NCI-H526 treated with DMSO at 0.1 percent for 48 hours (cell line): ENCODE measurements at regions not wholly inside any gene's neighbourhood (a gene's known extent, or its start where the extent isn't known, plus 50 kb on each side); places are given as distances from the start of the nearest gene placed in this dataset.
"Not testable (repeated sequence)": the region's sequence is repeated elsewhere in the genome, so short reads cannot be mapped to it uniquely, and the experiment has no call there.

Source experiments
- DNase-seq: peaks from one replicate; lab custom pipeline; 2025; lab: John Stamatoyannopoulos, UW

DNA sequence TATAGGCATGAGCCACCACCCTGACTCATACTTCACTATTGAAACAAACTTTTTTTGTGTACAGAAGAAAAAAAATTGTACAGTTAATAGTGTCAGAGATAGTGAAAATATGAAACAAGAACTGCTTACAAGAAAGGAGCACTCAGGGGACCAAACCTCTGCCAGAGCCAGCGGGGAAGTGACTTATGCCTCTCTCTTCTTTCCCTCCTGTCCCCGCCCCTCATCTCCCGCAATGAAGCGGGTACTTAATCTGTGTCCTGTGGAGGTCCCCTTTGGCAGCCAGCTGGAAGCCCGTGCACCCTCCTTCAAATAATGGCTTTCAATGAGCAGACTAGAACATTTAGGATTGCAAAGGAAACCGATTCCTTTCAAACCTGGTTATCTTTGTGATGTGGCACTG is 51.5 kb downstream of the PPIAL4A start:
- not testable (repeated sequence) for DNase-seq

DNA sequence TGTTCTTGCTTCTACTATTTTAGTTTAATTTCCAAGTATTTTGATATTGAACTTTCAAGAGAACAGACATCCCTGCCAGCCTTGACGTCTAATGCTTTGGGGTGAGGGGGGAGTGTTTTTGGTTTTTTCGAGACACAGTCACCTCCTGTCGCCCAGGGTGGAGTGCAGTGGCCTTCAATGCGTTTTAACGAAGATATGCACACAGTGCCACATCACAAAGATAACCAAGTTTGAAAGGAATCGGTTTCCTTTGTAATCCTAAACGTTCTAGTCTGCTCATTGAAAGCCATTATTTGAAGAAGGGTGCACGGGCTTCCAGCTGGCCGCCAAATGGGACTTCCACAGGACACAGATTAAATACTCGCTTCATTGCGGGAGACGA is 52.3 kb downstream of the PPIAL4A start:
- not testable (repeated sequence) for DNase-seq

DNA sequence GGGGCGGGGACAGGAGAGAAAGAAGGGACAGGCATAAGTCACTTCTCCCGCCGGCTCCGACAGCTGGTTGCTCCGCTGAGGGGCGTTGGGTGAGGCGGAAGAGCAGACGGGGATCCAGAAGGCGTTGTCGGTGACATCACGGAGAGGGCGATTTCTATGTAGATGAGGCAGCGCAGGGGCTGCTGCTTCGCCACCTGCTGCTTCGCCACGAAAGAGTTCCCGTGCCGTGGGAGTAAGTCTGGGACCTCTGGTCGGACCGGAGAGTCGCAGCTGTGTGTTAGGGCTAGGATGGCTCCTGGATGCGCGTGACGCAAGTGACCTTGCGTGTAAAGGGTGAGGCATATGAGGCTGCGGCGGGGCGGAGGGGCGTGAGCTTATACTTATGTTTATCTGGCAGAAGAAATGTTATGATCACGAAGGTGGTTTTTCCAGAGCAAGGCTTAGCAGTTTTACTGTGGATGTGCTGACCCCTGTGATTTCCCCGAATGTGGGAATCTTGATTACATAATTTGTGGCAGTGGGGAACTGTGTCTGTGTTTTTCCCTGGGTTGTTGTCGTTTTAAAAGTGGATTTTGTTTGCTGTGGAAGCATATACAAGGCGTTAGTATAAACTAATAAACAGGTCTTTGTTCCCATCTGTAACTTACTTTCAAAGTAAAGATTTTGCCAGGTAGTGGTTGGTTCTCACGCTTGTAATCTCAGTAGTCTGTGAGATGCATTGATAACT is 52.8 kb downstream of the PPIAL4A start:
- DNase-seq = peak; percentile 85

DNA sequence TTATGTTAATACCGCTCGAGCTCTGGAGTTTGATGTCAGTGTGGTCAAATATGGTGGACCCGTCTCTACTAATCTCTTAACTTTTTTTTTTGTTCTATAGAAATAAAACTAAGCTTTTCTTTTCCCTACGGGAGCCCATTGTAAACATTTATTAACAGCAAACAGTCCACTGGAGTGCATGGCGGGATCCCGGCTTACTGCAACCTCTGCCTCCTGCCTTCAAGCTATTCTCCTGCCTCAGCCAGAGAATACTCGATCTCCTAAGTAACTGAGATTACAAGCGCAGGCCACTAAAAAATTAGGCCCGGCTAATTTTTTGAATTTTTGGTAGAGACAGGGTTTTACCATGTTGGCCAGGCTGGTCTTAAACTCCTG is 53.4 kb downstream of the PPIAL4A start:
- not testable (repeated sequence) for DNase-seq

DNA sequence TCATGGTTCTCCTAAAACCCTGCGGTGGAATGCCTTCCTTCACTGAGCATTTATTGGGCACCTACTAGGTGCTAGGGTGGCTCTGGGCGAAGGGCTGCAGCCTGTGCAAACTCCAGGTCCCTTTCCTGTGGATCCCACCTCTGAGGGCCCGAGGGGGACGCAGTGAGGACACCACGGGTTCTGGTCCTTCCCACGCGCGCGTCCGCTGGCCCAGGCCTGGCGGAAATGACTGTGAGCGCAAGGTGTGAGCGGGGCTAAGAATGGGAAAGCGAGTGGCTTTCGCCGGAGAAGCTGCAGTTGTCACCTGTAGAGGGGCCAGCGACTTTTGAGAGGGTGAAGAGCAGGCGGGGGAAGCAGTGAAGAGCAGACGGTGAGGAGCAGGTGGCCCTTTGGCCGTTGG is 55.1 kb downstream of the PPIAL4A start:
- not testable (repeated sequence) for DNase-seq

DNA sequence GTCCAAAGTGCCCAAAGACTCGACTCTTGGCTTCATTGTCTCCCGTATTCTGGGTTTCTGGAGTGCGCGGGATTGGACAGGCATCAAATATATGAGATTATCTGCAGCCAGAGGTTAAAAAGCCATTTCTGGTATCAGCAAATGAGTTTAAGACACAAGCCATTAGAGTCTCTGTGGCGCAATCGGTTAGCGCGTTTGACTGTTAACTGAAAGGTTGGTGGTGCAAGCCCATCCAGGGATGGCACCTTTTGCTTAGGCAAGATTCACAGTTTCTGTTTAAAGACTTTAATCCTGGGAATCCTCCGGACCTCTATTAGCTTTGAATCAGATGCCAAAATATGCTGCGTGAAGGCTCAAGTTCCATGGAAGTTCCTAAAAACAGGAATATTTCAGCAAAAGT is 55.6 kb downstream of the PPIAL4A start:
- DNase-seq = not testable (repeated sequence)

DNA sequence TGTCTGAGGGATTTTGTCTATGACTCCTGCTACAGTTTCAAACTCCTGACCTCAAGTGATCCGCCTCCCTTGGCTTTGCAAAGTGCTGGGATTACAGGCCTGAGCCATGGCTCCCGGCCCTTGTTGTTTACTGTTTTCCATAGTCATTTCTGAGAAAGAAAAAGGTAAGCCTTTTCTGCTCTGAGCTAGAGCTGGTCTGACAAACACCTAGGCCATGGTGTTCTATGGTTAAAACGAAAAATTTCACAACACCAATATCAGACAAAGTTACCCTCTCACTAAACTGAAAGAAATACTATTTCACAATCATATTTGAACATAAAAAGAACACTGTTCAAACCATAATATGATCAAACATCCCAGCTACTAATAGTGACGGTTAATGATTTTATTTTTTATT is 57.5 kb downstream of the PPIAL4A start:
- not testable (repeated sequence) for DNase-seq

DNA sequence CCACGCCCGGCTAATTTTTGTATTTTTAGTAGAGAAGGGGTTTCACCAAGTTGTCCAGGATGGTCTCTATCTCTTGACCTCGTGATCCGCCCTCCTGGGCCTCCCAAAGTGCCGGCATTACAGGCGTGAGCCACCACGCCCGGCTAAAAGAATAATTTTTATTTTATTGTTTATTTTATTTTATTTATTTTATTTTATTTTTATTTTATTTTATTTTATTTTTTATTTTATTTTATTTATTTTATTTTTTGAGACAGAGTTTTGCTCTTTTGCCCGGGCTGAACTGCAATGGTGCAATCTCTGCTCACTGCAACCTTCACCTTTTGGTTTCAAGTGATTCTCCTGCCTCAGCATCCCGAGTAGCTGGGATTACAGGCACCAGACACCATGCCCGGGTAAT is 60.2 kb downstream of the PPIAL4A start:
- not testable (repeated sequence) for DNase-seq

DNA sequence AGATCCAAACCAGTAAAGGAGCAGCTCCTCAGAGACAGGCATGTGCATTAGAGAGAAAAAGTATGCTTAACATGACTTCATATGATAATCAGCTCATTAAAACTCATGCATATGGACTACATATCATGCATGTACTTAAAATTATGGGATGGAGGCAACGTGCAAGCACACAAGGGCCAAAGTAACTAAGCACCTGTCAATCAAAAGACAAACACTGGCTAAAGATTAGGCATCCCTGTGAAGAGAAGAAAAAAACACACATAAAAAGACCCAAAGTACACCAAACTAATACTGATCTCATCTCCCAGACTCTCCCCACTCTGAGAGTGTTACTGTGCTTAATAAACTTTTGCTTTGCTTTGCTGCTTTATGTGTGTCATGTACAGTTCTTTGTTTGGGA is 61.1 kb downstream of the PPIAL4A start:
- not testable (repeated sequence) for DNase-seq

DNA sequence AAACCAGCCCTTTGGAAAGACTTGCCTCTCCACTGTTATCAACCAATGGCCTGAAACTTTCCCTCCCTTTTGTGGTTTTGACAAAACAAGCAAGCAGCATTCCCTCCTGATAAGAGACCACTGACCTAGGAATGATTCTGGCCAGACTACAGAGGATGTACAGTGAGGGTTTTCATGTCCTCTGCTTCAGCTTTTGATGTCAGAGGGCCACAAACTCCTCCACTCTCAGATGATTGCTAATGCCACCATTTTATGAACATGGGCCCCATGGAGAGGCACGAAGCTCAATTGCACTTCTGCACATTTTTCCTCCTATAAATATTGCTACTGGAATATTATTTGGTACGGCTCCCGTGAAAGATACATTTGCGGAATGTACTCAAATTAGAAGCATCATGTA is 61.5 kb downstream of the PPIAL4A start:
- DNase-seq = not testable (repeated sequence)

DNA sequence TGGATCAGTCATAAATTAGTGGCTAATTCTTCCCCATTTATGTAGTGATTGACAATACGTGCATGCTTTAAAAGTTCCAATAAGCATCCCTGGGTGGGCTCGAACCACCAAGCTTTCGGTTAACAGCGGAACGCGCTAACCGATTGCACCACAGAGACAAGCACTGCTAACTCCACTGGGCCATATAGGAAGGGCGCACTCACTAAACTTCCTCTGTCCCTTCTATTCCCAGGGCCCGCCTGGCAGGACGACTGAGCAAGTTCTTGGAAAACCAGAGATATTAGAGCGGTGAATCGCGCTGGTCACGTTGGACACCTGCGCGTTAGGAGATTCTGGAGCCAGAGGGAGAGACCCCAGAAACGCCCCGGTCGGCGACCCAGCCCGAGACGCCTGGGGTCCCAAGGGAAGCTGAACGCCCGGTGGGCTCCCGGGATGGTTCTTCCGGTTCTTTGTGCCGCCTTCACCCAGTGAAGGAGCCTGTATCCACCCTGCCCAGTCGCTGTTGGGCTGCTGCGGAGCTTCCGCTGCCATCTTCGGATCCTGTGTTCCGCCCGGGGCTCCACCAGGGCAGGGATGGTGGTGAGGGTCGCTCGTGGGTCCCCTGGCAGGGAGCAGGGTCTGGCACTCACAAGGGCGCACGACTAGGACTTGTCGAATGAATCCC is 62.8 kb downstream of the PPIAL4A start:
- not testable (repeated sequence) for DNase-seq

DNA sequence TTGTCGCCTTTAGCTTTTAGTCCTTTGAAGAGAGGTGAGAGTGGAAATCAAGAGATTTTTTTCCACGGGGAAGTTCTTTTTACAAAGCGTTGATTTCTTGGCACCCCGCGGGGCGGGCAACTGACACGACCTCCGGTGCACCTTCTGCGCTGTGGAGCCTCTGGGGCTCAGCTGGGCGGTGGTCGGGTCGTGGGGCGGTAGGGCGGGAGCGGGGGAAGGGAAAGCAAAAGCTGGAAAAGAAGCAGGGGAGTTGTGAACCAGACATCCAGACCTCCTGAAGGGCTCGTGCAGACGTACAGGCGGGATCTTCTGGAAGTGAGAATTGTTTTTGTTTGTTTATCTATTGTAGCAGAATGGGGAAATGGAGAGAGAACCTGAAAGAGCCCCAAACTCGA is 63.3 kb downstream of the PPIAL4A start:
- DNase-seq = not testable (repeated sequence)

DNA sequence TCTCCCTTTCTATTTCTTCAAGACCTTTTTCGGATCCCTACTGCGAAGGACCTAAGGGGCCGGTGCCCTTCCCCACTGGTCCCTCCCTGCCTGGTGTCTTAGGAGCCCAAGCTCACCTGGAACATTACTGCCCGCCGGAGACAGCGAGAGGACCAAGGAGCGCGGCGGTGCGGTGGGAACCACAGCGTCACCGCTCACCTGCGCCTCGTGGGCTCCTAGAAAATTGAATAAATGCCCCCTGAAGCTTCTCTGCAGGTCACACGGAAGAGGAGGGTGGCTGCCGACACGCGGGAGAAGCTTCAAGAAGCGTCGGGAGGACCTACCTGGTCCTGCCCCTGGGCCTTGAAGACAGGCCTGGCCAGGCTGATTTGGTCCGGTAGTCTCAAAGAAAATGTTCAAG is 65.2 kb downstream of the PPIAL4A start:
- DNase-seq = no peak

DNA sequence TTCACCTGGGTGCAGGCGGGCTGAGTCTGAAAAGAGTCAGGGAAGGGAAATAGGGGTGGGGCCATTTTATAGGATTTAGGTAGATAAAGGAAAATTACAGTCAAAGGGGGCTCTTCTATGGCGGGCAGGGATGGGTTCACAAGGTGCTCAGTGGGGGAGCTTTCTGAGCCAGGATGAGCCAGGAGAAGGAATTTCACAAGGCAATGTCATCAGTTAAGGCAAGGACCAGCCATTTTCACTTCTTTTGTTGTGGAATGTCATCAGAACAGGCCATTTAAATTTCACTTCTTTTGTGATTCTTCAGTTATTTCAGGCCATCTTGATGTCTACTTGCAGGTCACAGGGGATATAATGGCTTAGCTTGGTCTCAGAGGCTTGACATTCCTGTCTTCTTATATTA is 66.4 kb downstream of the PPIAL4A start:
- DNase-seq = not testable (repeated sequence)

DNA sequence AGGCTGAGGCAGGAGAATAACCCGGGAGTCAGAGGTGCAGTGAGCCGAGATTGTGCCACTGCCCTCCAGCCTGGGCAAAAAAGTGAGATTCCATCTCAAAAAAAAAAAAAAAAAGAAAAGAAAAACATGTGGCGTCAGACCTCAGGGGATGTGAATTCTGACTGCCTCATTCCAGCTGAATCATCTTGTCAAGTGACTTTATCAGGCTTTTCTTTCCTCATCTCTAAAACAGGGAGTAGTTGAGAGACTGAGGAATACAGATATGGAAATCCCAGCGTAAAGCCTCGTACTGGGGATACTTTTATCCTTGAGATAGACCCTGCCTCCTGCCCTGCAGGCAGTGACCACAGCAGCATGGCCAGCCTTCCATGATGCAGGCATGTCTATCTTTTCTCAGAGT is 76.4 kb downstream of the PPIAL4A start:
- DNase-seq = not testable (repeated sequence)

DNA sequence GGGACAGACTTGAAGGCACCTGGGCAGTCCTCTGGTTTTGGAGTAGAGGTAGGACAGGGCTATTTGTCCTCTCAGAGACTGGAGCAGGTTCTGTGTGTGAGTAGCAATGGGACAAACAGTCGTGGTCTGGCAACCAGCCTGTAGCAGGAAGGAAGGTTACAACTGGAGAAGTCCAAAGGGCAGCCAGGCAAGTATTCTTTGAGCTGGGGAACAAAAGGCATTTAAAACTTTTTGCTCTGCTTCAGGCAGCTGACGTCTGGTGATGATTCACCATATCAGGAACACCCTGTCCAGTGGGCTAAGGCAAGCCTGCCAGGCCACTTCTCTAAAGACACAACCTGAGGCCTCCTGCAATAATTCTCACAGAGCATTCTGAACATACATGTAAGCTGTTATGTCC is 83.3 kb downstream of the PPIAL4A start:
- DNase-seq = not testable (repeated sequence)

DNA sequence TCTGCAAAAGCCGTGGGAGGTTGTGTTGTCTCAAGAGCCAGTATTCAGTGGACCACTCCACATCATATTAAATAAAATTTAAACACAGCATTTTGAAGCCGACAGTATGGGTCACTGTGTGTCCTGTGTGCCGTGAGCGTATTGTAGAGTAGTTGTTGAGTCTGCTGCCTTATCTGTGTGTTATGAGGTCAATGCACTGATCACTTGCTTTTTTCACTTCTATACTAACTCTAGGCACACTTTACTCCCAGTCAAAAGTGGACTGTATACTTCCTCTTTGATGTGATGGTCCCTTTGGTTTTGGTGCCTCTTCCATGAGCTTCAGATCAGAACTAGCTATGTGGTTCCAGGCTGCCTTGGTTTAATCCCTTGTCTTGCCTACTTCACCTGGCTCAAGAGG is 84.3 kb downstream of the PPIAL4A start:
- not testable (repeated sequence) for DNase-seq

DNA sequence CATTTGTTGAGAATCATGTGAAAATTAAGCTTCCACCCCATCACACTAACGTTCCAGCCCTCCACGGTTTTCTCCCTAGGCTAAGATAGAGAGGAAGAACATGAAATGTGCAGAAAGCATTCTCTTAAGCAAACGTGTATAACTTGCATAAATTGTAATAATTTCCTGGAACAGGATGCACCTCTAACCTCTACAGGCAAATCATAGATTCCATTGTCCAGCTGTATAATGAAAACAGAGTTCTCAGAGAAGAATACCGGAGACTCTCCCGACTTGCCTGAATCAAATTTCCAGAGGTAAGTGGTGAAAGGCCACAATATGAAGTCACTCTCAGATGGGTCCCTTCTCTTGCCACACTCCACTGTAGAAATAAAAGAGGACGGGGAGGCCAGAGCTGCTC is 87.7 kb downstream of the PPIAL4A start:
- not testable (repeated sequence) for DNase-seq

DNA sequence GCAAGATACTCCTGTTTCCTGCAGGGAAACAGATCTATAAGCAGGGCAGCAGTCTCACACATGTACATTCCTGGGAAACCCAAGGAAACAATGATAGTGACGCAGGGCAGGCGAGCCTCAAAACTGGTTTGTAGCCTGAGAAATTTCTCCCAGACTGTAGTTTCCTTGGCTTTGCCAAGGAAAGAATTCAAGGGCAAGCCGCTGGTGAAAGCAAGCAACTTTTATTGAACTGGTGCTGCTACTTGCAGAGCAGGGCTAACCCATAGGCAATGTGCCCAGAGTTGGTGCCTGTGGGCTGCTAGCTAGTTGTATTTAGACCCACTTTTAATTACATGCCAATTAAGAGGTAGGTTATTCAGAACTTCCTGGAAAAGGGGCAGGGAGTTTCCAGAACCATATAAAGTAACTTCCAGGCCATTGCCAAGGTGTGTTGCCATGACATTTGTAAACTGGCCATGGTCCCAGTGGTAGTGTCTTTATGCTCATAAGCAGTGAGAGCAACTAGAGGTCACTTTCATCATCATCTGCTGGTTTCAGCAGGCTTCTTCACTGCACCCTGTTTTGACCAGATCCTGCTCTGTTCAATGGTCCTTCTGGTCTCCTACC is 92.0 kb downstream of the PPIAL4A start:
- not testable (repeated sequence) for DNase-seq

DNA sequence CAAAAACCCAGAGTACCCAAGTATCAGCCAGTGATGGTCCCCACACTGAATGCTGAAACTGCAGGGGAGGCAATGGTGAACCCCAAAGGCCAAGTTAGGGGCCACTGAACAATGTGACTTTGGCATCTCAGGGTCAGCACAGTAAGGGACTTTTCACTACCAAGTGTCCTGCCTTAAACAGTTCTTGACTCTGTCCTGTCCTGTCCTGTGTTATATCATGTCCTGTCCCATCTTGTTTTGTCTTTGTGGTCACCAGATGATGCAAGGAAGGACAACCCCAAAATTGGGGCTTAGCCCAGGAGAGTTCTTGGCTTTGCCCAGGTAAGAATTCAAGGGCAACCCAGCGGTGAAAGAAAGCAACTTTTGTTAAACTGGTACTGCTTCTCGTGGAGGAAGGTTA is 105.0 kb downstream of the PPIAL4A start:
- not testable (repeated sequence) for DNase-seq

DNA sequence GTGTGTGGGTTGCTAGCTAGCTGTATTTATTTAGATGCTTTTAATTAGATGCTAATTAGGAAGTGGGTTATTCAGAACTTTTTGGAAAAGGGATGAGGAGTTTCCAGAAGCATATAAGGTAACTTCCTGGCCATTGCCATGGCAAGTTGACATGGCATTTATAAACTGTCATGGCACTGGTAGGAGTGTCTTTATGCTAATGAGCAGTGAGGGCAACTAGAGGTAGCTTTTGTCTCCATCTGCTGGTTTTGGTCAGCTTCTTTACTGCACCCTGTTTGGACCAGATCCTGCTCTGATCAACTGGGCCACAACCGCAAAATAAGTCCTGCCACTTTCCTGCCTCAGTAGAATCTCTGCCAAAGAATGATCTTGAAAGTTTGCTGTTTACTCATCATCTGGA is 105.5 kb downstream of the PPIAL4A start:
- DNase-seq = not testable (repeated sequence)

DNA sequence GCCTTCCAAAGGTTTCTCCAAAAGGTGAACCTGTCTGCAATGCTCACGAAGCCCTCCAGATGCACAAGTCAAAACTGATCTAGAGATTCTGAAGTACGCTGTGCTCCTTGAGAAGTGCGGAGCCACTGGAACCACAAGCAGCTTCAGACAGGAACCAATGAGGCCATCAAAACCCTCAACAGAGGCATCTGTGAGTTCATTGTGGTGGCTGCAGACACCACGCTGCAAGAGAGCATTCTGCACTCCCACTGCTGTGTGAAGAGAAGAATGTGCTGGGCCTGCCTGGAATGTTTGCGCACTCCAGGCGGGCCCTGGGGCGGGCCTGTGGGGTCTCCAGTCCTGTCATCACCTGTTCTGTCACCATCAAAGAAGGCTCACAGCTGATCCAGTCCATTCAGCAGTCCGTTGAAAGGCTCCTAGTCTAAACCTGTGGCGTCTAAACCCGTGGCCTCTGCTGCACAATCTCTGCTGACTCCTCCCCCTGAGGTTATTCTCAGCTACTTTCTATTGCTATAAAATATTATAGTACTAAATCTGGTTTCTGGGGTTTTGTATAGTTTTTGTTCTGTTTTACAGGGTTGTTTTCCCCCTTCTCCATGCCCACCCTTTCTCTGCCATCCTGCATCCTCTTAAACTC is 111.6 kb downstream of the PPIAL4A start:
- not testable (repeated sequence) for DNase-seq

DNA sequence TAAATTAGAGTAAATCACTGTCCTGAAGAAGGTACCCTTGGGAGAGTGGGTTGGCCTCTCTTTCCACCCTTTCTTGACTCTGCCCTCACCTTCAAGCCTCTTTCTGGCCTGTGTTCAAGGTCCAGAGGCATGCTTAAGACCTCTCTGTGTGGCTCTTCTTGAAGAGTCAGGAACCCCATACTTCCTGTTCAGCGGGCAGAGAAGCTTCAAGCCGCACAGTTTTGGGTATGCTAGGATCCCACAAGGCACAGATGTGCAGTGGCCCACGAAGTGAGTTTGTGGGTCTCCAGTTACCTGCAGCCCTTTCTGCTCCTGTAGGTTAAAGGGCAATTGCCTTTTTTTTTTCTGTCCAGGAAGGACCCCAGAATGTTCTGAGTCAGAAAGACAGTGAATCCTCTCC is 113.7 kb downstream of the PPIAL4A start:
- DNase-seq = not testable (repeated sequence)
